HG02642 (cell line): ENCODE measurements at regions not wholly inside any gene's neighbourhood (a gene's known extent, or its start where the extent isn't known, plus 50 kb on each side); places are given as distances from the start of the nearest gene placed in this dataset.

Source experiments
- ATAC-seq: cut with Tn5 transposase; IDR thresholded peaks from one replicate; pipeline ENCODE4 v1.9.1; 2021; ENCODE audit warnings: mild to moderate bottlenecking; ENCODE audit not compliant: unreplicated experiment, poor library complexity

- no peak for ATAC-seq
Measured at GRCh38 chr2:43041173-43041591, 185.2 kb downstream of the ZFP36L2 start.

DNA sequence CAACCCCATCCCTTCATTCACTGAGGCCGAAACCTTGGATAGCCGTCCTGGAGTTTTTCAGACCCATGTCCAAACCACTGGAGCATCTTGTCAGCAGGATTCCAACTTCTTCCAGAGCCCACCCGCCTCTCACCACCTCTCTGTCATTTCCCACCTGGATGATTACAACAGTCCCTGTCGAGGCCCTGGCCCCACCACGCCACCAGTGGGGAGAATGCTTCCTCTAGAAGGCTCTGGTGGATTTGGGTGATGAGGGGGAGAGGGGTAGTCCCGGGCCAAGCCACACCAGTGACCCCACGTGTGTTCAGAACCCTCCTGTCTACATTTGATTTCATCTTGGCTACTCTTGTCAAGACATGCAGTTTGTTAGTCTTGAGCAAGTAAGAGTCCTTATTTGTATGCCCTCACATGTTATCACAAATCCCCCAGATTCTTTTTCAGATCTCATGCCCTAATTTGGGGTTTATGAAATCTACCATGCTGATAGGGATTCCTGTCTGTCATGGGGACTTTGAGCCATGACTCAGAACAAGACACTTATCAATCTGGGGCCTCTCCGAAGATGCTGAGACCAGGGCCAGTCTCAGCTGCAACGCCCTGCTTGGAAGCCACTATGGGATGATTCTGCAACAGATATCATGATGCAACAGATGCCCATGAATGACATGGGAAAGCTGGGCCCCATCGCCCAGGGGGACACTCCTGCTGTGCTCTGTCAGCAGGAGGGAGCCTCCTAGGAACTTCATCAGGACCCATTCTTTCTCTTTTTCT, 186.1 kb downstream of the ZFP36L2 start:
- no peak for ATAC-seq

- no peak for ATAC-seq
Measured at GRCh38 chr2:43039376-43040080, 186.9 kb downstream of the ZFP36L2 start.

DNA sequence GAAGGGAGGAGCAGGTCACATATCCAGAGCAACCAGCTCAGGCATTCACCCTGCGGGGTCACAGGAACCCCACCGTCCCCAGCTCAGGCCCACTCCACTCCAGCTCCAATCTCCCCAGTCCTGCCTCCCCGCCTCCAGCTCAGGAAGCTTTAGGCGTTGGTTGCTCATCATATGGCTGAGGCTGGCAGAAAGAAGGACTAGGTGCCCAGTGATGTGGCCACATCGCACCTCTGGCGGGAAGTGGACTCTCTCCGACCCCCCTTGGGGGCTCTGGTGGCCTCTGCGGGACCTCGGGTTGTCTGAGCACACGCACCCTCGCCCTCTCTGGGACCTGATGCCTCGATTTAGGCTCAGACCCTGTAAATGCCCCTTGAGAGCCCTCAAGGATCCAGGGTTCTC, 187.7 kb downstream of the ZFP36L2 start:
- no peak for ATAC-seq

DNA sequence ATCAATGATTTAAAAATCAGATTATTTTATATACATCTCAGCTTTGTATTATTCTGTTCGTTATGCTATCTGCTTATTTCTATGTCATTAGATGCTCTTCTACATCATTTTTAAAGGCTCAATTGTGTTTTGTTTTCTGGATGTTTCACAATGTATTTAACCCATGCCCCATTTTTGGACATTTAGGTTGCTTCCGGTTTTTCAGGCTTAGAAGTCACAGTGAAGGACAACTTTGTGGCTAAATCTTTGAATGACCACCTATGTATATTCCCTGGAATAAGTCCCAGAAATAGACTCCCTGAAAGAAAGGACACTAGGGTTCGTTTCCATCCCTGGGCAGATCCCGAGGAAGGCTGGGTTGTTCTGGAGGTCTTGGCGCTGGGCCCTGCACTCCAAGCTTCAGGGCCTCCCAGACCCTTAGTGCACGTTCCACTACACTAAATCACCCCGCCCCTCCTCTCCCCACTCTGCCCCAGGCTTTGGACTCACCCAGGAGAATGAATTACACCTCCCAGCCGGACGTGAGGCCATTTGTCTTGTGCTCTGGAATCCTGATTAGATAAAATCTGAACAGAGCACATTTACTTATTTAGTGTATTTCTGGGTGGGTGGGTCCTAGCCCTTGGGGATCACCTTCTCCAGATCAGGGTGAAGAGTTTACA, 188.2 kb downstream of the ZFP36L2 start:
- no peak for ATAC-seq

DNA sequence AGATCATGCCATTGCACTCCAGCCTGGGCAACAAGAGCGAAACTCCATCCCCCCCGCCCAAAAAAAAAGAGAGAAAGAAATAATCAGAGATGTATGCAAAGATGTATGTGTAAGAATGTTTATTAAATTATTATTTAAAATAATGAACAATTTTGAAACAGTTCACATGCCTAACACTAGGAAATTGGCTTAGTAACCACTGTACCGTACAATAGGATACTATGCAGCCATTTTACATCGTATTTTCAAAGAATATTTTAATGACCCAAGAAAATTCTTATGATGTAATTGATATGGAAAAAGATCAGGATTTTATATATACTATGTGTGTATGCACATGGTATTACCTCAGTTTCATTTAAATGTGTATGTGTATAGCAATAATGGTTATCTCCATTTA, 190.5 kb downstream of the ZFP36L2 start:
- no peak for ATAC-seq

GRCh38 chr2:43034921-43035320, 191.5 kb downstream of the ZFP36L2 start:
- no peak for ATAC-seq

- ATAC-seq, result no peak
Measured at GRCh38 chr2:43034242-43034619, 192.2 kb downstream of the ZFP36L2 start.

GRCh38 chr2:43033466-43034241, 192.8 kb downstream of the ZFP36L2 start:
- ATAC-seq, result no peak

GRCh38 chr2:43033016-43033270, 193.5 kb downstream of the ZFP36L2 start:
- ATAC-seq, result no peak

DNA sequence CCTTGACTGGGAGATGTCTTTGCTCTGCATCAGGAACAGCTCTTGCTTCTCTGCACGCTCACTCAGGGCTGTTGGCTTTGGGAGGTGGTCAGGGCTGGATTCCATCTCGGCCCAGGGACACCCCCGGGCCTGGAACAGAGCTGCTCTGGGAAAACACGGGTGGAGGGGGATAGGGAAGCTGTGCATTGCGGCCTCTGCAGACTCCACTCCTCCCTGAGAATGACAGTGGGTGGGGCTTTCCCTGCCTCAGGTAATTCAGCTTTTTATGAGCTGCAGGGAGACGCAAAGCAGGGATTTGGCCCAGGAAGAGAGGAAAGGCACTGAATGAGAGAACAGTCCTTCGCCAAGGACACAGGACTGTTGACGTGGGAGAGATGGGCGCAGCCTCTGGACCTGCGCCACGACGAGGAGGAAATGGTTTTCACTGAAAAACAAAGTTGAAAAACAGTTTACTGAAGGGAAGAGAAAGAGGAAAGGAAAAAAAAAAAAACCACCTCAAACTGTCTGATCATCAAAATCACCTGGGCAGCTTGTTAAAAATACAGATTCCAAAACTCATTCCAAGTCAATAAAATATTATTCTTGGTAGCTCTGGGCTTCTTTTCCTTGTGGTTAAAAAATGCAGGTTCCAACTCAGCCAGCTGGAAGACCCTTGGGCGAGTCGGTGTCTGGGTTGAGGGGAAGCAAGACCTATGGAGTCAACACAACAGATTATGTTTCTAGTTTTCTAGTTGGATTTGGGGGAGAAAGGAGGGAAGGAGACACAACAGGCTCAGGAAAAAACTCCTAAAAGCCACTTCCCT, 194.0 kb downstream of the ZFP36L2 start:
- ATAC-seq, result no peak

DNA sequence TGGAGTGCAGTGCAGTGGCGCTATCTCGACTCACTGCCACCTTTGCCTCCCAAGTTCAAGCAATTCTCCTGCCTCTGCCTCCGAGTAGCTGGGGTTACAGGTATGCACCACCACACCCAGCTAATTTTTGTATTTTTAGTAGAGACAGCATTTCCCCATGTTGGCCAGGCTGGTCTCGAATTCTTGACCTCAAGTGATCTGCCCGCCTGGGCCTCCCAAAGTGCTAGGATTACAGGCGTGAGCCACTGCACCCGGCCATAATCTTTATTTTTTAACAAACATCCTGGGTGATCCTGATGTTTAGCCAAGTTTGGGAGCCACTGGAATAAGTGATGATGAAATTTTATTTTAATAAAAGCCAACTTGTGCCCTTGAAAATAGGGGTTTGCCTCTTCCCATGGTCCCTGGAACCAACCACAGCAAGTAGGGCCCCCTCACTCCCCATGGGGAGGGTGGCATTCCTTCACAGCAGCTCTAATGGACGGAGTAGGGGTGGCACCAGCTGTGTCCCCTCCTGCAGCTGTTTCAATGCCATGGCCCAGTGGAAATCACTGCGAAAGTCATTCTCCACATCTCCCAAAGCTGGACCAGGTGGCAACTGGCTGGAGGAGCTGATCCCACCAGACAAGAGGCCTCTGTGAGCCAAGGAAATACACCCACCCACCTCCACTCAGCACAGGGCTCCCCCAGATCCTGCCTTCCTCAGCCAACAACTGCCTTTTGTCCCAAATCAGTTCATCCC, 194.8 kb downstream of the ZFP36L2 start:
- ATAC-seq, result no peak

DNA sequence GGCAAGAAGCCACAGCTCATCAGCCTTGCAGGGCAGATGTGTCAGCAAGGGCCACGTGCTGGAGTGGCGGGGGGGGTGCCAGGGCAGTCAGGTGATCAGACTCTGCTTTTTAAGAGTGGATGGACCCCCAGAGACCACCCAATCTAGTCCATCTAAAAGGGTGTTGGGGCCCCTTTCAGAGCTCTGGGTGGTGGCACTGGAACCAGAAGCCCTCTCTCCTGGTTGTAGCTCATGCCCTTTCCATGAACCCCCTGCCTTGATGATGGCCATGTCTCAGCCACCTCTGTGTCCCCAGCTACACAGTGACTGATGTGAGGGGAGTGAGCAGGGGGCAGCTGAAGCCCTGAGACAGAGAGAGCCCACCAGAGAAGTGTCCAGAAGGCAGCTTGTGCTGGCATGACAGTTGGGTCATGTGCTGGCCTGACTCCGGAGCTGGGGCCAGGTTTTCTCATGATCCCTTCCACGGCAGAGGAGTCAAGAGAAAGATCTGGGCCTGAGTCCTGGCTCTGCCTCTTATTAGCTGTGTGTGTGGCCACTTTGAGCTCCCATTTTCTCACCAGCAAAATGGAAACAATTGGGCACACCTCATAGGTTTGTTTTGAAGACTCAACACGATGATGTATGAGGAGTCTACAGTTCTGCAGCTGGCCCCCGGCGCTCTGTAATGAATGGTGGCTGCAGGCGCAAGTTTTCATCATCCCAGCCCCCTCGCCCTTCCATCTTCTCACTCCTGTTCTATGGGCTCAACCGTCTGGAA, 195.7 kb downstream of the ZFP36L2 start:
- ATAC-seq, result no peak

DNA sequence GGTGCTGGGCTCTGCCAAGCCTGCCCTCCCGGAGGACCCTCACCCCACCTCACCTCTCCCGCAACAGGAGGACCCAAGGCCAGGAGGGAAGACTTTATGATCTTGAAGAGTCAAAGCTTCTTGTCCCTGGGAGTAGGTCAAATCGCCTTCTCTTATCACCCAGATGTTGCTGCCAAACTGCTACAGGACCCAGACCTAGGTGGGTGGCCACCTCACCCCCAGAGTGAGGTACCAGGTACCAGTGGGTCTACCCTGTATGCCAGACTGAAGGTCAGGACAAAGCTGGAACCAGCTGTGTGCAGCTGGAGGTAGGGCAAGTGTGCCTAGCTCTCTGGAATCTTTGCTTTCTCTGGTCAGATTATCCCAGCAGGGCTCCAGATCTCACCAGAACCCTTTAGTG, 197.2 kb downstream of the ZFP36L2 start:
- no peak for ATAC-seq

DNA sequence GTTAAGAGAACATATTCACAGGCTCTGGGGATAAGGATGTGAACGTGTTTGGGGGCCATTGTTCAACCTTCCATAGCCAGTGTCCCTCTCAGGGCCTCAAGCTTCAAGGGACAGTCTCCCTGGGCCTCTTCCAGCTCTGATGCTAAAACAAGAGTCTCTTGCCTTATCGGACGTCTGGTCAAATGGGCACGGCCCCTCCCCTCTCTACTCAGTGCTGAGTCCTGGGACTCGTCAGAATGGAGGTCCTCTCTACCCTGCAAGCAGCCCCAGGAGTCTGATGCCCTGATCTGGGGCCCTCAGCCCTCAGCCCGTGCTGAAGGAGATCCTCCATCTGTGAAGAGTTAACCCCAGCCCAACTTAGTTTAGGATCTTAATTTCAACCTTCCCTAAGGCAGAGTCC, 198.2 kb downstream of the ZFP36L2 start:
- ATAC-seq, result no peak

DNA sequence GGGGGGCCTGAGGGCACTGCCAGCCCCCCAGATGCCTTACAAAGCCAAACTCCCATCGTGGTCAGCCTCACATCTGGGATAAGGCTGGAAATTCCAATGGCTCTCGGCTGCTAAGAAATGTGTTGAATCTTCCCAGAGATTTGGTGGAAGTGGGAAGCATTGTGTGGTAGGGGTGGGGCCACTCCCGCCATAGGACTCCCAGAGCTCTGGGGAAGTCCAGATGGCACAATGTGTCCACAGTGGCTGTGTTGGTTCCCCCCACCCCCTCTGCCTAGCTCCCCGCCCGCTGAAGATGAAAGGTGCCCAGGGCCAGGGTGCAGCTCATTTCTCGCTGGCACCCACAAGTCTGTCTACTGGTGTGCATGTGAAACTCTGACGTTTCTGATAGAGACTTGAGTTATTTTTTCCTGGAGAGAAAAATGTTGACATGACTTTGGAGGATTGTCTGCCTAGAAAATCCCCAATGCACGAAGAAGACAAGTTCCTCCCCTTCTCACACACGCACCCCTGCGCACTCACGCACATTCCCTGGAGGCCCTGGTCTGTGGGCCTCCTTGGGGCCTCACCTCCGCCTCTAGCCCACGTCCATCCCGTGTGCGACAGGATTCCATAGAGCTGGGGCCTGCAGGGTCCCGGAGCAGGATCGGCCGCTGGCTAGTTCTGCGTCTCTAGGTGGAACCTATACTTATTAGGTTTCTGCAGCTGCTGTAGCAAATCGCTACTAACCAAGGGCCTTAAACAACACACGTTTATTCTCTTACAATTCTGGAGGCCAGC, 199.1 kb downstream of the ZFP36L2 start:
- no peak for ATAC-seq

DNA sequence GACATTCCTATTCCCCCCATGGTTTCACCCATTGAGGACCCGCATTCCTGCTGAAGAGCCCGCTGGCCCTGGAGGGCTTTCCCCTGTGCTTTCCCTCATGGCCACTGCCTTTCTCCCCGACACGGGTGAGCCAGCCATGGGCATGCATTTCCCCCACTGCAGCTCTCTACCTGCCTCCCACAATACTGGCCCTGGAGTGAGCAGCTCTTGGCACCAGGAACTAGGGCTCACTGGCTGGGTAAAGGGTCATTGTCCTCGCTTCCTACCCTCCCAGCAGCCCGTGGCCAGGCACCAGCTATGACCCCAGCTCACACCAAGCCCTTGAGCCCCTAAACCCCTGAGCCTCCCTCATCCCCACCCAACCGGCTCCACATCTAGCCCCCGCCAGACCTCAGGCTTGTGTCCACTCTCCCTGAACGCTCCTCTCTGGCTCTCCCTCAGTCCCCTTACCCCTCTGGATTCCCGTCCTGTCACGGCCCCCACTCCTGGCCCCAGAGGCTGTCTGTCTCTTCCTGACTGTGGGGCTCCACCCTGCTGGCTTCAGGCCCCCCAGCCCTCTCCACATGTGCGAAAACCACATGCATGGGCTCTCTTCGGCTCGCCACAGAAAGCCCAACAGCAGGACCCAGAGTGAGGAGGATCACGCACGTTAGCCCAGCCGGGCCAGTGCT, 199.8 kb downstream of the ZFP36L2 start:
- no peak for ATAC-seq
